ENCODE measurements at regions not wholly inside any gene's neighbourhood (a gene's known extent, or its start where the extent isn't known, plus 50 kb on each side); places are given as distances from the start of the nearest gene placed in this dataset.

- Histone ChIP-seq H3K36me3 (ENCODE audit: insufficient read depth, low read length) (no peaks in the 10 kb centered on the region), H3K27me3 (ENCODE audit: insufficient read depth, low read length) (no peaks in the 10 kb centered on the region), H3K79me2 (ENCODE audit: insufficient read depth, low read length) (no peaks in the 10 kb centered on the region), H3K4me2 (ENCODE audit: insufficient read depth, low read length) (no peak overlapping the region), H3K4me3 (ENCODE audit: insufficient read depth, low read length) (no peak overlapping the region), H4K20me1 (ENCODE audit: insufficient read depth, low read length) (no peaks in the 10 kb centered on the region), H3K9me3 (ENCODE audit: low read depth, low read length) (no peaks in the 10 kb centered on the region), H2AFZ (ENCODE audit: low read length) (no peak overlapping the region), H3K4me1 (ENCODE audit: insufficient read depth, low read length) (no peaks in the 10 kb centered on the region), H3K27ac (ENCODE audit: low read depth, low read length) (no peak overlapping the region)
- TF ChIP-seq CTCF (IDR thresholded peaks at IDR 0.05; ENCODE audit: extremely low read depth, low read depth, low read length) = no peak
- DNase-seq (ENCODE audit: insufficient read length, low spot score, missing footprints) = no peak
Measured at GRCh38 chr15:39059917-39060316, 495.3 kb upstream of the RASGRP1 start.

GRCh38 chr15:39061952-39062464, 497.4 kb upstream of the RASGRP1 start:
- H3K36me3 ChIP-seq (ENCODE audit: insufficient read depth, low read length) = no peaks in the 10 kb centered on the region
- H4K20me1 ChIP-seq (ENCODE audit: insufficient read depth, low read length) = no peaks in the 10 kb centered on the region
- H3K9me3 ChIP-seq (ENCODE audit: low read depth, low read length) = no peaks in the 10 kb centered on the region
- DNase-seq (ENCODE audit: insufficient read length, low spot score, missing footprints) = no peak
- H3K27me3 ChIP-seq (ENCODE audit: insufficient read depth, low read length) = no peaks in the 10 kb centered on the region
- H3K79me2 ChIP-seq (ENCODE audit: insufficient read depth, low read length) = no peaks in the 10 kb centered on the region
- H2AFZ ChIP-seq (ENCODE audit: low read length) = no peak overlapping the region
- H3K4me2 ChIP-seq (ENCODE audit: insufficient read depth, low read length) = no peak overlapping the region
- H3K4me1 ChIP-seq (ENCODE audit: insufficient read depth, low read length) = no peaks in the 10 kb centered on the region
- H3K27ac ChIP-seq (ENCODE audit: low read depth, low read length) = no peak overlapping the region
- TF ChIP-seq CTCF (IDR thresholded peaks at IDR 0.05; ENCODE audit: extremely low read depth, low read depth, low read length) = no peak
- no peak overlapping the region for H3K4me3 ChIP-seq (ENCODE audit: insufficient read depth, low read length)

GRCh38 chr15:39066677-39067076, 502.1 kb upstream of the RASGRP1 start:
- Histone ChIP-seq H3K27me3 (ENCODE audit: insufficient read depth, low read length) (no peaks in the 10 kb centered on the region), H3K36me3 (ENCODE audit: insufficient read depth, low read length) (no peaks in the 10 kb centered on the region), H3K4me3 (ENCODE audit: insufficient read depth, low read length) (no peak overlapping the region), H3K27ac (ENCODE audit: low read depth, low read length) (no peak overlapping the region), H3K79me2 (ENCODE audit: insufficient read depth, low read length) (no peaks in the 10 kb centered on the region), H4K20me1 (ENCODE audit: insufficient read depth, low read length) (no peaks in the 10 kb centered on the region), H2AFZ (ENCODE audit: low read length) (no peak overlapping the region), H3K4me1 (ENCODE audit: insufficient read depth, low read length) (no peaks in the 10 kb centered on the region), H3K4me2 (ENCODE audit: insufficient read depth, low read length) (no peak overlapping the region), H3K9me3 (ENCODE audit: low read depth, low read length) (no peaks in the 10 kb centered on the region)
- no peak for TF ChIP-seq CTCF (IDR thresholded peaks at IDR 0.05; ENCODE audit: extremely low read depth, low read depth, low read length)
- no peak for DNase-seq (ENCODE audit: insufficient read length, low spot score, missing footprints)

- Histone ChIP-seq H3K27me3 (ENCODE audit: insufficient read depth, low read length) (no peaks in the 10 kb centered on the region), H2AFZ (ENCODE audit: low read length) (no peak overlapping the region), H3K4me3 (ENCODE audit: insufficient read depth, low read length) (no peak overlapping the region), H3K79me2 (ENCODE audit: insufficient read depth, low read length) (no peaks in the 10 kb centered on the region), H3K4me1 (ENCODE audit: insufficient read depth, low read length) (peaks cover 14% of the 10 kb centered on the region), H3K27ac (ENCODE audit: low read depth, low read length) (peak overlapping the region; percentile 7), H3K36me3 (ENCODE audit: insufficient read depth, low read length) (no peaks in the 10 kb centered on the region), H4K20me1 (ENCODE audit: insufficient read depth, low read length) (no peaks in the 10 kb centered on the region), H3K4me2 (ENCODE audit: insufficient read depth, low read length) (no peak overlapping the region), H3K9me3 (ENCODE audit: low read depth, low read length) (no peaks in the 10 kb centered on the region)
- TF ChIP-seq CTCF (IDR thresholded peaks at IDR 0.05; ENCODE audit: extremely low read depth, low read depth, low read length) = no peak
- no peak for DNase-seq (ENCODE audit: insufficient read length, low spot score, missing footprints)
Measured at GRCh38 chr15:39074341-39074985, 506.4 kb upstream of the THBS1 start.

Data from osteoblast (primary cell).